BE2C (cell line): ENCODE measurements at regions not wholly inside any gene's neighbourhood (a gene's known extent, or its start where the extent isn't known, plus 50 kb on each side); places are given as distances from the start of the nearest gene placed in this dataset.

Experiments
- DNase-seq: peaks from one replicate; pipeline ENCODE4 v3.0.0-alpha.2; 2020
- H3K27me3 ChIP-seq: fragments of 250-450 bp; sonication (Bioruptor Pico); 2 replicates; pipeline ENCODE4 v1.5.1; 2020; ENCODE audit warnings: mild to moderate bottlenecking
- H3K36me3 ChIP-seq: fragments of 250-450 bp; sonication (Bioruptor Pico); 2 replicates; pipeline ENCODE4 v1.5.1; 2020; ENCODE audit warnings: mild to moderate bottlenecking
- H3K4me1 ChIP-seq: fragments of 250-450 bp; sonication (Bioruptor Pico); 2 replicates; pipeline ENCODE4 v1.5.1; 2020
- H3K4me3 ChIP-seq: 2 replicates; pipeline ENCODE4 v1.5.1; 2011; ENCODE audit warnings: low read depth, low read length
- H3K9me3 ChIP-seq: fragments of 250-450 bp; sonication (Bioruptor Pico); 2 replicates; pipeline ENCODE4 v1.5.1; 2020
- CTCF ChIP-seq: IDR thresholded peaks from 2 replicates; pipeline ENCODE4 v1.5.1; 2012; ENCODE audit warnings: mild to moderate bottlenecking, low read depth, low read length

DNA sequence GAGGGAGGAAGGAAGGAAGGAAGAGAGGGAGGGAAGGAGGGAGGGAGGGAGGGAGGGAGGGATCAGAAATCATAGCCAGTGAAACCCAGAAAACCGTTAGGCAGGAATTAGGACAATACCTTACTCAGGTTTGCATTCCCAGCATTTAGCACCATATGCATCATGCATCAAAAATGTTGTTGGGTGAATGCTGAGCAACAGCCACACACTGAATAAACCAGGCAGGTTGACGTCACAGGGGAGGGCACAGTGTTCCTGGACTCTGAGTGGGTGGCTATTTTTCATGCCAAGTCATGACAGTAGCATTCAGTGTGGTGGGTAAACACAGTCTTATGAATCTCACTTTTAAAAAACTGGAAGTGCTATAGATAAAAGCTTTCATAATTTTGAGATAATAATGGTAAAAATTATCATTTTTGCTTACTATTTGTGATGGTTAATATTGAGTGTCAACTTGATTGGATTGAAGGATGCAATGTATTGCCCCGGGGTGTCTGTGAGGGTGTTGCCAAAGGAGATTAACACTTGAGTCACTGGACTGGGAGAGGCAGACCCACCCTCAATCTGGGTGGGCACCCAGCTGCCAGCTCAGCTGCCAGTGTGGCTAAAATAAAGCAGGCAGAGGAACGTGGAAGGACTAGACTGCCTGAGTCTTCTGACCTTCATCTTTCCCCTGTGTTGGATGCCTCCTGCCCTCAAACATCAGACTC lies 199.1 kb upstream of the PRKCQ start:
- no peak overlapping the region for H3K4me3 ChIP-seq
- no peaks in the 10 kb centered on the region for H3K36me3 ChIP-seq
- H3K9me3 ChIP-seq: no peaks in the 10 kb centered on the region
- H3K27me3 ChIP-seq: no peaks in the 10 kb centered on the region
- no peaks in the 10 kb centered on the region for H3K4me1 ChIP-seq
- no peak for DNase-seq
- no peak for TF ChIP-seq CTCF

DNA sequence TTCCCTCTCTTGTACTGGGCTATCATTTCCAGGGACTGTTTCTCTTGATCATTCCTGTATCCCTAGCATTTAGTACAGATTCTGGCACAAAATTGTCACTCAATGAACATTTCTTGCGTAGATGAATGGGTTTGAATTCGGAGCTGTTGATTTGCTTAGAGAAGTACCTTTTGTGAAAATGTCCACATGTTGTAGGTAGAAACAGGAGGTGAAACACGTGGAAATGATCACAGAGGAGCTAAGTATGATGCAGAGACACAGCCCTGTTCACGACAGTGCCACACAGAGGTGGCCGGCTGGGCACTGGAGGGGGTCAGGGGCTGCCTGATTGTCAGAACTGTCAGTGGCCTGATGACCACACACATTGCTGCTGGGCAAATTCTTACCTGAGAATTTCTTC lies 196.1 kb upstream of the PRKCQ start:
- Histone ChIP-seq H3K4me1 (no peaks in the 10 kb centered on the region), H3K36me3 (no peaks in the 10 kb centered on the region), H3K4me3 (no peak overlapping the region), H3K27me3 (no peaks in the 10 kb centered on the region), H3K9me3 (no peaks in the 10 kb centered on the region)
- no peak for TF ChIP-seq CTCF
- DNase-seq: no peak

DNA sequence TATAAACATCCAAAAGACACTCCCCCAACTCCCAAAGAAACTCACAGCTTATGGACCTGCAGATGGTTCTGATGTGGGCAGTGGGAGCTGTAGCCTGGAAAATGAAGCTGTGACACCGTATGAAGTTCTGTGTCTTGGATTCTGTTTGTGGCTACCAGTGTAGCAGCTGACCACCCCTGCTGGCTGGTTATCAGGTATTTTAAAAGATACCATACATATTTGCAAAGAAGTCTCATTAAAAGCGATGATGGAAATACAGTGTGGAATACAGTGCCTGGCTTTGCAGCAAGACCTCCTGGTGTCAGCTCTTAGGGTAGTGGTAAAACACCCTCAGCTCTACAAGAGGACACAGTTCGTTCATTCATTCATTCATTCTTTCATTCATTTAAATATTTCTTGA lies 194.3 kb upstream of the PRKCQ start:
- Histone ChIP-seq H3K4me3 (no peak overlapping the region), H3K27me3 (no peaks in the 10 kb centered on the region), H3K4me1 (no peaks in the 10 kb centered on the region), H3K36me3 (no peaks in the 10 kb centered on the region), H3K9me3 (no peaks in the 10 kb centered on the region)
- no peak for TF ChIP-seq CTCF
- DNase-seq: no peak

DNA sequence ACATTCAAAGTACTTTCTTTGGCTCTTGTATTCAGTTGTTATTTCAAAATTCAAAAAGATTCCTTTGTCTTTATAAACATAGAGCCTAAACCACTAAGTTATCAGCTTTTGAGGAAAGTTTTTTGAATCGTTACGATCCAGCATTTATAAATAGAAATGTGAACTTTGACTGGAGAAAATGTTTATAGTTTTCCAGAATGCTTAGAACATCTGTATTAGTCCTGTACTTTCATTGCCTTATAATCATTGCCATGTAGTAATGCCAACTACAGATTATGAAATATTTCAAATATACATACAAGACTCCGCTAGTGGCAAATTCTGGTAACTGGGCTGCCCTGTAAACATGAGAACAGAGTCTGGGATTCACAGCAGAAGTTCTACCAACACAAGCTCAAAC lies 191.3 kb upstream of the PRKCQ start:
- TF ChIP-seq CTCF: no peak
- Histone ChIP-seq H3K36me3 (no peaks in the 10 kb centered on the region), H3K27me3 (no peaks in the 10 kb centered on the region), H3K4me1 (no peaks in the 10 kb centered on the region), H3K4me3 (no peak overlapping the region), H3K9me3 (no peaks in the 10 kb centered on the region)
- no peak for DNase-seq

DNA sequence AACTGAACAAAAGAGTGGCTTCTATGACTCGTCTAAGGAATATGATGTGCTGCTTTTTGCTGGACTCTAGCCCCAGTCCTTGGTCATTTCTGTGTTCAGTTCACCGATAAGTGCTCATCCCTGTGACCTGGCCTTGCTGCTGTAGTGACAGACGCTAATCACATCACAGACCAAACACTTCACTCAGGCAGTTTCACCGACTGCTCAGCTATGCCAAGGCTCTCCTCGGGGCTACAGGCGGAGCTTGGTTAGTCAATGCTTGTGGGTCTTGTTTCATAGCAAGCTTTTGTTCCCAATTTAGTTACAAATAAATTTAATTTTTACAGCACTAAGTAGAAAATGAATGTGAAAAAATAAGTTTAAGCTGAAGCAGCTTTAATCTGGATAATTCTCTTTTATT lies 190.8 kb upstream of the PRKCQ start:
- Histone ChIP-seq H3K4me3 (no peak overlapping the region), H3K27me3 (no peaks in the 10 kb centered on the region), H3K4me1 (no peaks in the 10 kb centered on the region), H3K36me3 (no peaks in the 10 kb centered on the region), H3K9me3 (no peaks in the 10 kb centered on the region)
- no peak for TF ChIP-seq CTCF
- DNase-seq: no peak

GRCh38 chr10:6769704-6770417 lies 189.8 kb upstream of the PRKCQ start:
- no peak for TF ChIP-seq CTCF
- H3K4me1 ChIP-seq: no peaks in the 10 kb centered on the region
- no peaks in the 10 kb centered on the region for H3K36me3 ChIP-seq
- no peaks in the 10 kb centered on the region for H3K27me3 ChIP-seq
- no peak overlapping the region for H3K4me3 ChIP-seq
- no peak for DNase-seq
- H3K9me3 ChIP-seq: no peaks in the 10 kb centered on the region
